ENCODE measurements at regions not wholly inside any gene's neighbourhood (a gene's known extent, or its start where the extent isn't known, plus 50 kb on each side); places are given as distances from the start of the nearest gene placed in this dataset.
"Not testable (repeated sequence)": the region's sequence is repeated elsewhere in the genome, so short reads cannot be mapped to it uniquely, and the experiment has no call there.

- DNase-seq = no peak
Observed at GRCh38 chr15:46879032-46879770, 838.1 kb upstream of the SEMA6D start.

- no peak for DNase-seq
Observed at GRCh38 chr15:46880791-46881190, 836.5 kb upstream of the SEMA6D start.

- no peak for DNase-seq
Observed at GRCh38 chr15:46892621-46893160, 824.6 kb upstream of the SEMA6D start.

GRCh38 chr15:46894644-46895043, 822.7 kb upstream of the SEMA6D start:
- no peak for DNase-seq

- DNase-seq = no peak
Observed at GRCh38 chr15:46897266-46897665, 820.0 kb upstream of the SEMA6D start.

- DNase-seq = no peak
Observed at GRCh38 chr15:46901001-46901400, 816.3 kb upstream of the SEMA6D start.

GRCh38 chr15:46917721-46918252, 799.5 kb upstream of the SEMA6D start:
- no peak for DNase-seq

- DNase-seq = no peak
Observed at GRCh38 chr15:46918462-46919140, 798.7 kb upstream of the SEMA6D start.

- no peak for DNase-seq
Observed at GRCh38 chr15:46921891-46922290, 795.4 kb upstream of the SEMA6D start.

- no peak for DNase-seq
Observed at GRCh38 chr15:46930426-46930825, 786.9 kb upstream of the SEMA6D start.

- no peak for DNase-seq
Observed at GRCh38 chr15:46933332-46933731, 784.0 kb upstream of the SEMA6D start.

GRCh38 chr15:46934851-46935250, 782.5 kb upstream of the SEMA6D start:
- DNase-seq = no peak

- DNase-seq = no peak
Observed at GRCh38 chr15:46938169-46938568, 779.1 kb upstream of the SEMA6D start.

GRCh38 chr15:46941241-46941640, 776.1 kb upstream of the SEMA6D start:
- DNase-seq = no peak

GRCh38 chr15:46946953-46947352, 770.4 kb upstream of the SEMA6D start:
- DNase-seq = no peak

GRCh38 chr15:46955576-46955975, 761.7 kb upstream of the SEMA6D start:
- no peak for DNase-seq

- no peak for DNase-seq
Observed at GRCh38 chr15:46956456-46956855, 760.8 kb upstream of the SEMA6D start.

GRCh38 chr15:46956881-46957280, 760.4 kb upstream of the SEMA6D start:
- DNase-seq = no peak

GRCh38 chr15:46960581-46960980, 756.7 kb upstream of the SEMA6D start:
- no peak for DNase-seq

GRCh38 chr15:46961795-46962194, 755.5 kb upstream of the SEMA6D start:
- no peak for DNase-seq

- not testable (repeated sequence) for DNase-seq
Observed at GRCh38 chr15:46988055-46988454, 729.2 kb upstream of the SEMA6D start.

GRCh38 chr15:46996359-46996758, 720.9 kb upstream of the SEMA6D start:
- no peak for DNase-seq

- no peak for DNase-seq
Observed at GRCh38 chr15:46997501-46997900, 719.8 kb upstream of the SEMA6D start.

GRCh38 chr15:47003568-47003967, 713.7 kb upstream of the SEMA6D start:
- no peak for DNase-seq
